Panc1 (cell line): ENCODE measurements at regions not wholly inside any gene's neighbourhood (a gene's known extent, or its start where the extent isn't known, plus 50 kb on each side); places are given as distances from the start of the nearest gene placed in this dataset.

Experiments used
- POLR2AphosphoS5 ChIP-seq: IDR thresholded peaks from 2 replicates; pipeline ENCODE4 v1.6.1; 2012; ENCODE audit warnings: mild to moderate bottlenecking, low read depth, low read length, moderate library complexity
- SIN3A ChIP-seq: IDR thresholded peaks from 2 replicates; pipeline ENCODE4 v1.6.1; 2012; ENCODE audit warnings: low read depth, mild to moderate bottlenecking, low read length, moderate library complexity, borderline replicate concordance; ENCODE audit not compliant: insufficient read depth
- TF ChIP-seq, protein P1 (sequence below): fragments of 450-650 bp; IDR thresholded peaks from 2 replicates; pipeline ENCODE4 v1.5.1; 2017; ENCODE audit warnings: mild to moderate bottlenecking
- TF ChIP-seq, protein P2 (sequence below), 2 experiments: IDR thresholded peaks; 2 replicates each; pipeline ENCODE4 v1.6.1; 2011 to 2012; ENCODE audit warnings: low read depth in 2 of 2, control low read depth in 1 of 2, low read length in 1 of 2, mild to moderate bottlenecking in 1 of 2, moderate library complexity in 1 of 2; ENCODE audit not compliant: insufficient read depth in 1 of 2

DNA sequence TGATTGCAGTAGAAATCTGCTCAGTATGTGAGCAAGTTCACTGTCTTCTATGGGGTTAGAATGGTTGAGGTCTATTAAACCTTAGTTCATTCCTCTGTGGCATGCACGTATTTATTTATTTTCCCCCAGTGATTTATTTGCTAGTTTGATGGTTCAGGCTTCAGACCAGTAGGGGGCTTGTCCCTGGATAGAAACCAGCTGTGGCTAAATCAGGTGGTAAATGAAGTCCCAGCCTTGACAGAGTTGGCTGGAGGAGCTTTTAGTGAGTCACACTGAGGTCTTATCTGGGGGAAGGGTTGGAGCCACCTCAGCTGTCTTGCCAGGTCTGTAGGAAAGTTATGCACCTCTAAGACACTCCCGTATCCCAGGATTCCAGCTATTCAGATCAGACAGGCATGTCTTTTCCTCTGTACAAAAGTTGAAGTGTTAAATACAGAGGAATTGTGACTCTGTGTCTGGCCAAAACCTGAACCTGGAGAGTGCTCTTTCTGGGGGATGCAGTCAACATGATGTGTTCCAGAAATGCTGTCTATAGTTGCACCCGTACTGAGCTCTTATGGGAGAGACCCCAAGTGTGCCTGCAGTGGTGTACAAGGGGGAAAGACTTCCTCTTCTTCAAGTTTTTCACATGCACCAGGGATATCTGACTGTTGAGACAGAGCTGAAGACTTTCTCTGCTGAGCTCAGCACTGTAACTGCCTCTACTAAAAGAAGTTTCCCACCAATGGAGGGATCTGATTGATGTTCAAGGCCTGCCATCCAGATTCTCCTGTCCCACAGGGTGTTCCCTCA lies 1322.1 kb downstream of the TMEM121 start:
- TF ChIP-seq POLR2AphosphoS5 (no peak), SIN3A (no peak)
- TF ChIP-seq, protein P1, sequence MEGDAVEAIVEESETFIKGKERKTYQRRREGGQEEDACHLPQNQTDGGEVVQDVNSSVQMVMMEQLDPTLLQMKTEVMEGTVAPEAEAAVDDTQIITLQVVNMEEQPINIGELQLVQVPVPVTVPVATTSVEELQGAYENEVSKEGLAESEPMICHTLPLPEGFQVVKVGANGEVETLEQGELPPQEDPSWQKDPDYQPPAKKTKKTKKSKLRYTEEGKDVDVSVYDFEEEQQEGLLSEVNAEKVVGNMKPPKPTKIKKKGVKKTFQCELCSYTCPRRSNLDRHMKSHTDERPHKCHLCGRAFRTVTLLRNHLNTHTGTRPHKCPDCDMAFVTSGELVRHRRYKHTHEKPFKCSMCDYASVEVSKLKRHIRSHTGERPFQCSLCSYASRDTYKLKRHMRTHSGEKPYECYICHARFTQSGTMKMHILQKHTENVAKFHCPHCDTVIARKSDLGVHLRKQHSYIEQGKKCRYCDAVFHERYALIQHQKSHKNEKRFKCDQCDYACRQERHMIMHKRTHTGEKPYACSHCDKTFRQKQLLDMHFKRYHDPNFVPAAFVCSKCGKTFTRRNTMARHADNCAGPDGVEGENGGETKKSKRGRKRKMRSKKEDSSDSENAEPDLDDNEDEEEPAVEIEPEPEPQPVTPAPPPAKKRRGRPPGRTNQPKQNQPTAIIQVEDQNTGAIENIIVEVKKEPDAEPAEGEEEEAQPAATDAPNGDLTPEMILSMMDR: no peak; the same call in 1 of the 2 replicates
- TF ChIP-seq, protein P2, sequence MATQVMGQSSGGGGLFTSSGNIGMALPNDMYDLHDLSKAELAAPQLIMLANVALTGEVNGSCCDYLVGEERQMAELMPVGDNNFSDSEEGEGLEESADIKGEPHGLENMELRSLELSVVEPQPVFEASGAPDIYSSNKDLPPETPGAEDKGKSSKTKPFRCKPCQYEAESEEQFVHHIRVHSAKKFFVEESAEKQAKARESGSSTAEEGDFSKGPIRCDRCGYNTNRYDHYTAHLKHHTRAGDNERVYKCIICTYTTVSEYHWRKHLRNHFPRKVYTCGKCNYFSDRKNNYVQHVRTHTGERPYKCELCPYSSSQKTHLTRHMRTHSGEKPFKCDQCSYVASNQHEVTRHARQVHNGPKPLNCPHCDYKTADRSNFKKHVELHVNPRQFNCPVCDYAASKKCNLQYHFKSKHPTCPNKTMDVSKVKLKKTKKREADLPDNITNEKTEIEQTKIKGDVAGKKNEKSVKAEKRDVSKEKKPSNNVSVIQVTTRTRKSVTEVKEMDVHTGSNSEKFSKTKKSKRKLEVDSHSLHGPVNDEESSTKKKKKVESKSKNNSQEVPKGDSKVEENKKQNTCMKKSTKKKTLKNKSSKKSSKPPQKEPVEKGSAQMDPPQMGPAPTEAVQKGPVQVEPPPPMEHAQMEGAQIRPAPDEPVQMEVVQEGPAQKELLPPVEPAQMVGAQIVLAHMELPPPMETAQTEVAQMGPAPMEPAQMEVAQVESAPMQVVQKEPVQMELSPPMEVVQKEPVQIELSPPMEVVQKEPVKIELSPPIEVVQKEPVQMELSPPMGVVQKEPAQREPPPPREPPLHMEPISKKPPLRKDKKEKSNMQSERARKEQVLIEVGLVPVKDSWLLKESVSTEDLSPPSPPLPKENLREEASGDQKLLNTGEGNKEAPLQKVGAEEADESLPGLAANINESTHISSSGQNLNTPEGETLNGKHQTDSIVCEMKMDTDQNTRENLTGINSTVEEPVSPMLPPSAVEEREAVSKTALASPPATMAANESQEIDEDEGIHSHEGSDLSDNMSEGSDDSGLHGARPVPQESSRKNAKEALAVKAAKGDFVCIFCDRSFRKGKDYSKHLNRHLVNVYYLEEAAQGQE (IDR thresholded peaks at IDR 0.05; ENCODE audit: insufficient read depth in 1 of 2, low read depth in 2 of 2, low read length in 1 of 2): no peak
